Neural progenitor cell (in vitro differentiated cells): ENCODE measurements at regions not wholly inside any gene's neighbourhood (a gene's known extent, or its start where the extent isn't known, plus 50 kb on each side); places are given as distances from the start of the nearest gene placed in this dataset.

ENCODE experiments used
- EZH2 ChIP-seq: fragments of 200-600 bp; sonication (generic); IDR thresholded peaks from 2 replicates; pipeline ENCODE4 v1.6.1; 2017; ENCODE audit warnings: antibody characterized with exemption, mild to moderate bottlenecking, moderate library complexity
- EZH2phosphoT487 ChIP-seq: fragments of 200-600 bp; sonication (generic); IDR thresholded peaks from 2 replicates; pipeline ENCODE4 v1.6.1; 2017; ENCODE audit warnings: antibody characterized with exemption
- TF ChIP-seq, protein P1 (sequence below): fragments of 200-600 bp; sonication (generic); IDR thresholded peaks from 2 replicates; pipeline ENCODE4 v1.5.1; 2017; ENCODE audit warnings: antibody characterized with exemption, mild to moderate bottlenecking

GRCh38 chr6:151733680-151734320, 73.7 kb upstream of the ESR1 start:
- TF ChIP-seq, protein P1, sequence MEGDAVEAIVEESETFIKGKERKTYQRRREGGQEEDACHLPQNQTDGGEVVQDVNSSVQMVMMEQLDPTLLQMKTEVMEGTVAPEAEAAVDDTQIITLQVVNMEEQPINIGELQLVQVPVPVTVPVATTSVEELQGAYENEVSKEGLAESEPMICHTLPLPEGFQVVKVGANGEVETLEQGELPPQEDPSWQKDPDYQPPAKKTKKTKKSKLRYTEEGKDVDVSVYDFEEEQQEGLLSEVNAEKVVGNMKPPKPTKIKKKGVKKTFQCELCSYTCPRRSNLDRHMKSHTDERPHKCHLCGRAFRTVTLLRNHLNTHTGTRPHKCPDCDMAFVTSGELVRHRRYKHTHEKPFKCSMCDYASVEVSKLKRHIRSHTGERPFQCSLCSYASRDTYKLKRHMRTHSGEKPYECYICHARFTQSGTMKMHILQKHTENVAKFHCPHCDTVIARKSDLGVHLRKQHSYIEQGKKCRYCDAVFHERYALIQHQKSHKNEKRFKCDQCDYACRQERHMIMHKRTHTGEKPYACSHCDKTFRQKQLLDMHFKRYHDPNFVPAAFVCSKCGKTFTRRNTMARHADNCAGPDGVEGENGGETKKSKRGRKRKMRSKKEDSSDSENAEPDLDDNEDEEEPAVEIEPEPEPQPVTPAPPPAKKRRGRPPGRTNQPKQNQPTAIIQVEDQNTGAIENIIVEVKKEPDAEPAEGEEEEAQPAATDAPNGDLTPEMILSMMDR = no peak
- TF ChIP-seq EZH2 (no peak), EZH2phosphoT487 (no peak)
